B cell (primary cell): ENCODE measurements at regions not wholly inside any gene's neighbourhood (a gene's known extent, or its start where the extent isn't known, plus 50 kb on each side); places are given as distances from the start of the nearest gene placed in this dataset.

Source experiments
- ATAC-seq: fragments of 200-7000 bp; cut with Tn5 transposase; one replicate; pipeline ENCODE4 v1.10.0; 2021; ENCODE audit warnings: low read depth, mild to moderate bottlenecking, moderate number of reproducible peaks, moderate library complexity
- CTCF ChIA-PET: fragments of 350-600 bp; sonication (Branson Sonifier 250); formaldehyde crosslinking; loops from one replicate; lab custom pipeline; 2021; ENCODE audit warnings: antibody characterized with exemption, inconsistent platforms; lab: Charles Lee
- POLR2A ChIA-PET: fragments of 350-600 bp; sonication (Branson Sonifier 250); formaldehyde crosslinking; loops from one replicate; lab custom pipeline; 2021; ENCODE audit warnings: antibody characterized with exemption; lab: Charles Lee
- DNase-seq: peaks from one replicate; pipeline ENCODE4 v3.0.0; 2013
- H2AFZ ChIP-seq: 2 replicates; pipeline ENCODE4 v1.6.1; 2012; ENCODE audit warnings: mild to moderate bottlenecking, low read depth, low read length; ENCODE audit not compliant: insufficient read depth, poor library complexity, severe bottlenecking
- H3K27ac ChIP-seq, 2 donors: 1 replicate in 1 of 2; 2 replicates in 1 of 2; pipeline ENCODE4 v1.5.1; 2012 to 2013; ENCODE audit warnings: low read length in 2 of 2, mild to moderate bottlenecking in 2 of 2, moderate library complexity in 1 of 2
- H3K27me3 ChIP-seq, 4 experiments: fragments of 200-600 bp in 1 of 4; sonication (generic) in 1 of 4; replicated peaks in 1 of 4; 1 replicate in 2 of 4; 2 replicates in 2 of 4; pipeline versions ENCODE4 v1.6.1 to v1.7.0; 2013 to 2016; ENCODE audit warnings: low read length in 3 of 4, mild to moderate bottlenecking in 2 of 4, mixed read lengths in 1 of 4, moderate library complexity in 1 of 4; ENCODE audit not compliant: insufficient read depth in 4 of 4, control insufficient read depth in 3 of 4; ENCODE audit errors: control extremely low read depth in 1 of 4
- H3K36me3 ChIP-seq, 2 experiments: replicated peaks in 1 of 2; 1 replicate in 1 of 2; 2 replicates in 1 of 2; pipeline versions ENCODE4 v1.6.1 to v1.7.1; 2013; ENCODE audit warnings: low read length in 1 of 2; ENCODE audit not compliant: insufficient read depth in 2 of 2, control insufficient read depth in 1 of 2; ENCODE audit errors: control extremely low read depth in 1 of 2, extremely low read depth in 1 of 2
- H3K4me1 ChIP-seq, 2 donors: fragments of 200-600 bp in 1 of 2; sonication (generic) in 1 of 2; 1 replicate in 1 of 2; 2 replicates in 1 of 2; pipeline versions ENCODE4 v1.5.1 to v1.6.1; 2013 to 2017; ENCODE audit warnings: low read length in 2 of 2; ENCODE audit not compliant: control insufficient read depth in 2 of 2, insufficient read depth in 2 of 2
- H3K4me2 ChIP-seq: replicated peaks from 2 replicates; pipeline ENCODE3; 2012; ENCODE audit warnings: mild to moderate bottlenecking, low read depth, low read length; ENCODE audit not compliant: poor library complexity, severe bottlenecking
- H3K4me3 ChIP-seq, 5 experiments: fragments of 200-600 bp in 1 of 5; sonication (generic) in 1 of 5; 1 replicate in 3 of 5; 2 replicates in 2 of 5; pipeline versions ENCODE4 v1.5.1 to v1.7.0; 2011 to 2016; ENCODE audit warnings: low read length in 4 of 5, mild to moderate bottlenecking in 4 of 5, low read depth in 2 of 5, control low read depth in 1 of 5, moderate library complexity in 1 of 5; ENCODE audit not compliant: insufficient read depth in 1 of 5; ENCODE audit errors: control extremely low read depth in 1 of 5, extremely low read depth in 1 of 5
- H3K79me2 ChIP-seq: fragments of 200-600 bp; sonication (generic); one replicate; pipeline ENCODE4 v1.6.0; 2016; ENCODE audit warnings: low read length; ENCODE audit not compliant: control insufficient read depth, insufficient read depth
- H3K9ac ChIP-seq: fragments of 200-600 bp; sonication (generic); 2 replicates; pipeline ENCODE4 v1.6.1; 2017; ENCODE audit warnings: mild to moderate bottlenecking, low read length, moderate library complexity
- H3K9me3 ChIP-seq, 3 donors: one replicate each; pipeline versions ENCODE4 v1.6.1 to v1.7.1; 2013; ENCODE audit warnings: low read length in 2 of 3; ENCODE audit not compliant: control insufficient read depth in 2 of 3, insufficient read depth in 1 of 3; ENCODE audit errors: control extremely low read depth in 1 of 3
- H4K20me1 ChIP-seq: 2 replicates; pipeline ENCODE4 v1.6.0; 2012; ENCODE audit warnings: mild to moderate bottlenecking, low read length; ENCODE audit not compliant: insufficient read depth, control insufficient read depth, poor library complexity, severe bottlenecking
- H3K27ac Mint-ChIP-seq: one replicate; pipeline ENCODE4 v1.8.0; 2021; ENCODE audit warnings: mixed read lengths
- H3K27me3 Mint-ChIP-seq: one replicate; pipeline ENCODE4 v1.8.0; 2021; ENCODE audit warnings: mixed read lengths
- H3K4me1 Mint-ChIP-seq: one replicate; pipeline ENCODE4 v1.8.0; 2021; ENCODE audit warnings: mixed read lengths
- H3K4me3 Mint-ChIP-seq: one replicate; pipeline ENCODE4 v1.8.0; 2021; ENCODE audit warnings: mixed read lengths
- H3K9me3 Mint-ChIP-seq: one replicate; pipeline ENCODE4 v1.8.0; 2022; ENCODE audit warnings: mixed read lengths; ENCODE audit not compliant: insufficient read depth
- CTCF ChIP-seq: fragments of 200-600 bp; IDR thresholded peaks from one replicate; pipeline ENCODE4 v1.8.0; 2022; ENCODE audit warnings: antibody characterized with exemption, mild to moderate bottlenecking
- EZH2 ChIP-seq: IDR thresholded peaks from 2 replicates; pipeline ENCODE4 v1.6.1; 2012; ENCODE audit warnings: borderline replicate concordance, low read depth, mild to moderate bottlenecking, moderate library complexity, low read length; ENCODE audit not compliant: insufficient read depth, poor library complexity, severe bottlenecking
- WGBS: methylation state at CpG from one replicate; pipeline ENCODE4 v1.1.5; 2013; ENCODE audit warnings: missing lambda C conversion rate; ENCODE audit not compliant: insufficient coverage; 5-methylcytosine and 5-hydroxymethylcytosine counted together
- intact Hi-C: fragments of 100-400 bp; cut with micrococcal nuclease; formaldehyde crosslinking; loops from one replicate; pipeline ENCODE4 v1.10.0; 2022

GRCh38 chr20:11235058-11235457 lies 561.3 kb upstream of the JAG1 start:
- no peak for ATAC-seq
- ChIA-PET POLR2A (no interaction called here), CTCF (no interaction called here)
- Histone ChIP-seq H3K36me3 (no peaks in the 10 kb centered on the region), H3K9me3 (peaks cover 0 to 6% (median 0%) of the 10 kb centered on the region in 3 donors), H3K9ac (no peak overlapping the region), H3K4me3 (no peak overlapping the region), H2AFZ (no peak overlapping the region), H3K27ac (no peak overlapping the region), H3K4me2 (no peak overlapping the region), H3K4me1 (no peaks in the 10 kb centered on the region), H3K79me2 (no peaks in the 10 kb centered on the region), H3K27me3 (no peaks in the 10 kb centered on the region), H4K20me1 (no peaks in the 10 kb centered on the region)
- Mint-ChIP-seq H3K9me3 (no peaks in the 10 kb centered on the region), H3K4me3 (no peak overlapping the region), H3K27ac (no peak overlapping the region), H3K4me1 (no peaks in the 10 kb centered on the region), H3K27me3 (no peaks in the 10 kb centered on the region)
- no peak for DNase-seq
- intact Hi-C loops: no loop called here
- 76% methylated on average over 3 of the region's 3 CpGs for WGBS
- no peak for TF ChIP-seq CTCF
- no peak for TF ChIP-seq EZH2

- no peaks in the 10 kb centered on the region for H3K36me3 ChIP-seq
- no peaks in the 10 kb centered on the region for H3K4me1 Mint-ChIP-seq
- H3K9ac ChIP-seq: no peak overlapping the region
- no peaks in the 10 kb centered on the region for H4K20me1 ChIP-seq
- no peaks in the 10 kb centered on the region for H3K27me3 ChIP-seq
- no peaks in the 10 kb centered on the region for H3K27me3 Mint-ChIP-seq
- intact Hi-C loops: no loop called here
- H3K79me2 ChIP-seq: no peaks in the 10 kb centered on the region
- no peaks in the 10 kb centered on the region for H3K9me3 ChIP-seq
- TF ChIP-seq CTCF (no peak), EZH2 (no peak)
- CTCF ChIA-PET: no interaction called here
- no peaks in the 10 kb centered on the region for H3K4me1 ChIP-seq
- POLR2A ChIA-PET: no interaction called here
- no peaks in the 10 kb centered on the region for H3K9me3 Mint-ChIP-seq
- no peak overlapping the region for H2AFZ ChIP-seq
- H3K4me3 Mint-ChIP-seq: no peak overlapping the region
- ATAC-seq: no peak
- no peak overlapping the region for H3K4me2 ChIP-seq
- DNase-seq: no peak
- H3K27ac ChIP-seq: no peak overlapping the region
- no peak overlapping the region for H3K4me3 ChIP-seq
- H3K27ac Mint-ChIP-seq: no peak overlapping the region
- WGBS: 95% methylated on average over 2 of the region's 2 CpGs
Observed at GRCh38 chr20:11242320-11242719, 568.5 kb upstream of the JAG1 start.
